GM21786 (cell line): ENCODE measurements at regions not wholly inside any gene's neighbourhood (a gene's known extent, or its start where the extent isn't known, plus 50 kb on each side); places are given as distances from the start of the nearest gene placed in this dataset.

Experiments used
- ATAC-seq: cut with Tn5 transposase; IDR thresholded peaks from one replicate; pipeline ENCODE4 v1.9.1; 2021; ENCODE audit not compliant: unreplicated experiment

DNA sequence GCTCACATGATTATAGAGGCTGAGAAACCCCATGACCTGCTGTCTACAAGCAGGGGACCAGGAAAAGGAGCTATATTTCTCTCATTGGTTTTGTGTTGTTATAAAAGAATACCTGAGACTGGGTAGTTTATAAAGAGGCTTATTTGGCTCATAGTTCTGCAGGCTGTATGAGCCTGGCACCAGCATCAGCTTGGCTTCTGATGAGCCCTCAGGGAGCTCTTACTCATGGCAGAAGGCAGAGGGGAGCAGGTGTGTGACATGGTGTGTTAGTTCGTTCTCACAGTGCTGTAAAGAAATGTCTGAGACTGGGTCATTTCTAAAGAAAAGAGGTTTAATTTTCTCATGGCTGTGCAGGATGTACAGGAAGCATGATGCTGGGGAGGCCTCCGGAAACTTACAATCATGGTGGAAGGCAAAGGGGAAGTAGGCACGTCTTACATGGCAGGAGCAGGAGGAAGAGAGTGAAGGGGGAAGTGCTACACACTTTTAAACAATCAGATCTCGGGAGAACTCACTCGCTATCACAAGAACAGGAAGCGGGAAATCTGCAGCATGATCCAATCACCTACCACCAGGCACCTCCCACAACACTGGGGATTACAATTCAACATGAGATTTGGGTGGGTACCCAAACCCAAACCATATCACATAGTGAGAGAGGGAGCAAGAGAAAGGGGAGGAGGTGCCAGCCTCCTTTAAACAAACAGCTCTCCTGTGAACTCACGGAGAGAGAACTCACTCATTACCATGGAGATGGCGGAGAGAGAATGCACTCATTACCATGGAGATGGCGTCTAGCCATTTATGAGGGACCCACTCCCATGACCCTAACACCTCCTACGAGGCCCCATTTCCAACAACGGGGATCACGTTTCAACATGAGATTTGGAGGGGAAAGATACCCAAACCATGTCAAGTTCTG is 133.4 kb downstream of the JCAD start:
- ATAC-seq, result no peak

DNA sequence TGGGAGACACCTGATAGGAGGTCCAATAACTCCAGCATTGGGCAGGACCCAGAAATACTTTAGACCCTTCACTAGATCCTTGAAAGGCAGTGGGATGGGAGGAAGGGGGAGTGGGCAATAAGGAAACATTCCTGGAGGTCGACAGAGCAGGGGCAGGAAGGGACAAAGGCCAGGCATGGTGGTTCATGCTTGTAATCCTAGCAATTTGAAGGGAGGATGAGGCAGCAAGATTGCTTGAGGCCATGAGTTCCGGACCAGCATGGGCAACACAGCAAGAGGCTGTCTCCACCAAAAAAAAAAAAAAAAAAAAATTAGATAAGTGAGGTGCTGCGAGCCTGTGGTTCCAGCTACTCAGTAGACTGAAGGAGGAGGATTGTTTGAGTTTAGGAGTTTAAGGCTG is 134.9 kb downstream of the JCAD start:
- no peak for ATAC-seq

DNA sequence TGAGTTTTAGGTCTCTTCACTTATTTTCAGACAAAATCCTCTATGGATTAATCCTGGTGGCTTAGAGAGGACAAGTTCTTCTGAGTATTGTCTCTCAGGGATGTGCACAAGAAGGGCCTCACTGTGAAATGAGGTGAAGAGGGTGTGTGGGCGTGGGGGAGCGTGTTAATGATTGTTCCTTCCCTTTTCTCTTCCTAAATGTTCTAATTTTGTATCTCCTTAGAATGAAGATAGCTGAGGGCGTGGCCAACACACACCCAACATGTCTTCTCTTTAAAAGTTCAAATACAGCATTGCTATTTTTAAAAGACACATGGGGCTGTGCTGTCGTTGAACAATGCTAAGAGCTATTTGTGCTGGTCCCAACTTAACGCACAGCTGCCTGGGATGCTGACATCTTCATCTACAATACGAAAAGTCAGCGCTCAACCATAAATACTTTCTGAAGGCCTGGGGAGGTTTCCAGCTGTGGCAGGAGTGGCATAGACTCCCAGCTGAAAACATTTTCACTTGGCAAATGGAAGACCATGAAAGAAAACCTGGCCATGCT is 135.9 kb downstream of the JCAD start:
- no peak for ATAC-seq

DNA sequence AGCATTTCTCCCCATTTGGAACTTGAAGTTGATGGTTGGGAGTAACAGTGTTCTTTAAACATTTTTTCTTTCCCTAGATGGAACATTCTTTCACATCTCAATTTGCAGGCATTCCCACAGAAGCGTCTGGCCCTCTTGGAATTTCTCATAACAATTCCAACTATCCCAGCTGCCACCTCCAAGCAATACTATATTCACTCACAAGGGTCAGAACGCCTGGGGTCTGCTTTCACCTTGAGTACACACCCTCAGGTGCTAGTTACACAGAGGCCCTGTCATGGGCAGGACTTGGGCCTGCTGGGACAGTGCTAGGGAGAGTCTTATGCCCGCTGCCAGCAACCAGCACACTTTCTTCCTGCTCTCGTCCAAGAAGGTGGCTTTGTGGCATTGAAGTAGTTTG is 136.5 kb downstream of the JCAD start:
- no peak for ATAC-seq

DNA sequence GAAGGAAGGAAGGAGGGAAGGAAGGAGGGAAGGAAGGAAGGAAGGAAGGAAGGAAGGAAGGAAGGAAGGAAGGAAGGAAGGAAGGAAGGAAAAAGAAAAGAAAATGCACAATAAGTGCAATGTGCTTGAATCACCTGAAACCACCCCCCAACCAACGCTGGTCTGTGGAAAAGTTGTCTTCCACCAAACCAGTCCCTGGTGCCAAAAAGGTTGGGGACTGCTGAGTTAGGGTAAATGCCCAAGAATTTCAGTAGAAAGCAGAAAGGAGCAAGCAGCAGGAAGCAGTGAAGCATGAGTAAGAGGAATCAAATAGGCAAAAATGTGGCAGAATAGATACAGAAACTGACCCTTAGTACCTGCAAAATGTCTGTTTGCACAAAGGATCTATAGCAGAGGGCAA is 137.2 kb downstream of the JCAD start:
- ATAC-seq, result no peak

DNA sequence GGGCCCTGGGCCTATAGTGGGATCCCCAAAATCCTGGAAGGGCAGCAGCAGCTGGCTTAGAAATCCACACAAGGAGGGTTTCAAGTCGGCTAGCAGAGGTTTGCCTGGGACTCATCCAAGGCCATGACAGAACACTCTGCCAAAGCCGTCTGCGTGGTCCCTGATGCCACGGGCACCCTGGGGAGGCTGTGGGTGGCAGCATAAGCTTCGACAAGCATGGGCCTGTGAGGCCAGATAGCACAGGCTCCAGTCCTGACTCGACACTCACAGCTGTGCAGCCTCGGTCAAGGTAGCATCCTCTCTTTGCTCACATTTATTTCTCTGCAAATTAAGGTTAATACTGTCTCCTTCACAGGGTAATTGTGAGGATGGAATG is 138.3 kb downstream of the JCAD start:
- ATAC-seq, result no peak

DNA sequence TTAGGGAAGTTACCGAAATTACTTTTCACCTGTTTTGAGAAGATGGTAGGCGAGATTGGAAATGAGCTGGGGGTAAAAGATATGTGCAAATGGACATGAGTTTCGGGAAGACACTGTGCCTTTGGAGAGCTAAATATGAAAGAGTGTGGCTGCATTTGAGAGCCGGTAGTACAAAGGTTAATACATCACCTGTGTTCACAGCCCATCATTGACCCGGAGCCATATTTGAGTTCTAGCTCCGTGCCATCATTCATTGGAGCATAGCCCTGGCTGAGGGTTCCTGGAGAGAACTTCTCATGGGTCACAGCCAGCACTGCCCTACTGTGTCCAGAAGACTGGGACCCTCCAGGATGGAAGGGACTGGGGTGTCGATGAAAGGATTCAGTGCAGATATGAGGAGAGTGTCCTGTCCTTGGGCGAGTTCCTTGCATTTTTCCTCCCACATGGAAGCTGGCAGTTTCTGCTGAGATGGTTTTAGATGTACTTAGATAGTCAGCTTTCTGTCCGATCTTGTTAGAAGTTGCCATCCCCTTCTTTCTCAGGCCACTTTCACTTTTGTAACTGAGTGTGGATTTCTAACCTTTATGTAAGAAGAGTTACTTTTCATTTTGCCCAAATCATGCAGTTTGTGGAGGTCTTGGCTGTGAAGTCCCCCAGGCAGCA is 138.8 kb downstream of the JCAD start:
- no peak for ATAC-seq

DNA sequence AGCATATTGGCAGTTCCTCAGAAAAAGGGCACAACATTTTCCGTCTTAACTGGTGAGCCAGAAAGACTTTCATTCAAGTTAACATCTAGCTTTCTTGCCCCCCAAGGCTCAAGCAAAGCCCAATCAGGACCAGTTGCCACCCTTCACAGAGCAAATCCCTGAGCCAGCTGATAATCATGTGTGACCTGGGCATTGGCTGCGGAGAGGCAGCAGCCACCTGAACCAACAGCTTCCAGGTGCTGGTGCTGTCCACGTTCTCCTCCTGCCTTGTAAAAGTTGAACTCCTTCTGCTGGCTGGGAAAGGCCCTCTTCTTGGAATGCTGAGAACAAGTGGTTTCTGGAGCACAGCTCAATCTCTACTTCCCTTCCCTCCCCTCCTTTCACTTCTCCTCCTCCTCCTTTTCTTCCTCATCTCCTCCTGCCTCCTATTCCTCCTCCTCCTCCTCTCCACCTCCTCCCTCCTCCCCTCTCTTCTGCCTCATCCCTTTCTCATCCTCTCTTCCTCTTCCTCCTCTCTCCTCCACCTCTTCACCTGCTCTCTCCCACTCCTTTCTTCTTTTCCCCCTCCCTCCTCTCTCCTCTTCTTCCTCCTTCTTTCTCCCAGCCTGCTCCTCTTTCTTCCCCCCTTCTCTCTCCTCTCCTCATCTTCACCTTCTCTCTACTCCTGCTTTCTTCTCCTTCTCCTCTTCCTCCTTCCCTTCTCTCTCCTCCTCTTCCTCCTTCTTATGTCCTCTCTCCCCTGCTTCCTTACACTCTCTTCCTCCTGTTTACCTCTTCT is 140.6 kb downstream of the JCAD start:
- ATAC-seq, result no peak

DNA sequence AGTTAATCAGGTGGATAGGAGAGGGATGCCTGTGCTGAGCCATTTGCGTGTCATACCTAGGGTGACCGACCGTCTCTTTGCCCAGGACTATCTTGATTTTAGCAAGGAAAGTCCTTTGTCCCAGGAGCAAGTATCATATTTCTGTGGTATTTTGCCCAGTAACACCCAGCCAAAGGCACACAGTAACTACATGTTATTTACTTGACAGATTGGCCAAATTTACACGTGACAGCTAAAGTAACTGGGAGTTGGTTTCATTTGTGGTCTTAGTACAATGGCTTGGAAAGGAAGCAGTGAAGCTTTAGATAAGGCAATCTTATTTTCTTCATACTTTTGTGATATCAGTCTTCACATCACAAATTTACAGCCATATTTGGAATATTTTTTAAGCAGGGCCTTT is 142.1 kb downstream of the JCAD start:
- no peak for ATAC-seq

DNA sequence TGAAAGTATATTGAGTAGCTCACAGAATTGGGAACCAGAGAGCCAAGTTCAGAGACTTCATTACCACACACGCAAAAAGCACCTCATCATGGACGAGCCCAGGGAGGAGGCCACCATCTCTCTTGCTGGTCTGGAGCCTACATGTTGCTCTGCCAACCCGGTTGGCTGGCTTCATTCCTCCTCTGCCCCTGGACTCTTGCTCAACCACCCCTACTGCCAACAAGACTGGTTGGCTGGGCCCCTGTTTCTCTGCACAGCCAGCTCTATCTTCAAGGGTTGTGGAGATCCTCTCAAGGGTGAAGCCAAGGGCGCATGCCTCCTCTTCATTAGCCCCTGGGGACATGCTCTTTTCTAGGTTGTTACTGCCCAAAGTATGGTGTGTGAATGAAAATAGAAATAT is 142.7 kb downstream of the JCAD start:
- ATAC-seq, result no peak

DNA sequence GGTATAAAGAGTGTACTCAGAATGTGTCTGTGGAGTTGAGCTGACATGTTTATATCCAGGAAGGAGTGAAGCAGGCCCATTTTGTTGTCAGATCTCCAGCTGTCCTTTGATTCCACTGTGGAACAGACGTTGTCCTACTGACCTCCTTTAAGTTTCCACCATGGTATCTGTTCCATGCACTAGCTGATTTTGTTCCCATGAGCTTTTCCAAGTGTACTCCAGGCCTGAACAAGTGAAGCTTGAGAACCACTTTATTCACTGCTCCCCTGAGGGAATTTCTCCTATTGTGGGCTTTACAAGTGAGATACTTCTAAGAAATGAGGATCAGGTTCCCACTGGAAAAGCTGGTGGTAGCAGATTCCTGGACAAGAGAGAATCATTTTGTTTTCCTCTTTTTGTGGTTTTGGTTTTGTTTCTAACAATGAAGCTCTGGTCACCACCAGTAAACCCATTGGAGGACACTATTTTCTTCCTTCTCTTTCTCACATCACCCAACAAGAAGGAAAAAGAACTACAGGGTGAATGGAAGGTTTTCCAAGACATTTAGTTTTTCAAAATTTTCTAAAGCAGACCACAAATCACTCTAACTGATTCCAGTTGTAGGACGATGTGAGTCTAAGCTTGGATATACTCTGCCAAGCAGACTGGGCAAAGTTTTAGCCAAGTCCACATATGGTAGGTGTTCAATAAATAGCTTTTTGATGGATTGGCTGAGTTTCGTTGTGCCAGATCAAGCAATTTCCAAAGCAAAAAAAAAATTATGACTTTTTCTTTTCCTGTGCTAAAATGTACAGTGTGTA is 144.2 kb downstream of the JCAD start:
- no peak for ATAC-seq

DNA sequence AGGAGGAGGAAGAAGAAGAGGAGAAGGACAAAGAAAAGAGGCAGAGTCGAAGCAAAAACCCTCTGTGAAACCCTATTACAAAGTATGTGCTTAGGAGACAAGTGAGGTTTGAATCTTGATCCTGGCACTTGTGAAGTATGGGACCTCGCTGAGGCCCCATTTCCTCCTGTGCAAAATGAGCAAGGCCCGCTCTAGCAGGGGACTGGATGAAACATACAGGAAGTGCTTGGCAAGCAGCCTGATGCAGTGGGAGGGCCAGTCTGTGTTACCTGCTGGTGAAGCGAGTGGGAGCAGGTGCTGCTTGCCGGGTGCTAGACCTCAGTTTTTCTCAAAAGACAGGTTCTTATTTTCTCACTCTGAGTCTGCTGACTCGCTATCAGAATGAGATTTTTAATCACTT is 150.4 kb downstream of the JCAD start:
- no peak for ATAC-seq

DNA sequence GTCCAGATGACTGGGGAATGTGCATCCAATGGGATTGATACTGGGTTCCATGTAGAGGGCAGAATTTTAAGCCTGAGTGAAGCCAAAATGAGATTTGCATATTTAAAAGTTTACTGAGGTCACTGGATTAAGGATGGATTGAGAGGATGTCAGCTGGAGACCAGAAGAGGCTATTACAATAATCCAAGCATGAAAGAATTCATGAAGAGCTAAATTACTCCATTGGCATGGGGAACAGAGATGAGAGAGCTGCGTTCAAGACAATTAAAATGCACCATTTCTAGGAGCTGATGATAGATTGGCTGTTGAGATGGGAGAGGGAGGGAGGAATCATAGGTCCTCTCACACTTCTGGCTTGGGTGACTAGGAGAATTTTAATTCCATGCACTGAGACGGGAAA is 158.5 kb downstream of the JCAD start:
- no peak for ATAC-seq

DNA sequence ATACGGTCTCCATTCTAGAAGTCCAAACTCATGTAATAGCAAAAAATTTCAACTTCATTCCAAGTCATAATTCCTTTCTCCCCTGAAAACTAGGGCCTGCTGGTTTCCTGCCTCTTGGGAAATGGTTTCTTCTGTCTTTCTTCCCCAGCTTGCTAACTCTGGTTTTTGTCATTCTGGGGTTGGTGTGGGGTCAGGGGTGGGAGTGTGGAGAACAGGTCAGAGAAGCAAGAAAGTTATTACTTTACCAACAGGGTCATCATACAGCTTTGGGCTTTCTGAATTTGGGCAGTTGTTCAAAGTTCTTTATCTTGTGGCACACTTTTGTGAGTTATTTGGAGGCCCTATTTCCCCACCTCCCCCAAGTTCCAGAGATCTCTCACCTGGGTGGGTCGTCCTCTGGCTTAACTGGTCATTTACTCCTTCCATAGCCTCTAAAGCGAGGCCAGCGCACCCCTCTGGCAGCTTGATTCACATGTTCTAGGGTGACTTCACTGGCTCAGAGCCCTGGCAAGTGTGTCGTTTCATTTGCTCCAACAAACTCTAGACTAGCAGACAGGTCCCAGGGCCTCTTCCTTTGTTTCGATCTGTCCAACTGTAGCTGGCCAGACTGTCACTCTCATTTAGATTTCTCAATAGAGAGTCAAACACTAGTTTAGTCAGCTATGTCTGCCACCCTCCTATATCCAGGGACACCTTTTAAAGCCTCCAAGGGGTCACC is 161.2 kb downstream of the JCAD start:
- ATAC-seq, result no peak

DNA sequence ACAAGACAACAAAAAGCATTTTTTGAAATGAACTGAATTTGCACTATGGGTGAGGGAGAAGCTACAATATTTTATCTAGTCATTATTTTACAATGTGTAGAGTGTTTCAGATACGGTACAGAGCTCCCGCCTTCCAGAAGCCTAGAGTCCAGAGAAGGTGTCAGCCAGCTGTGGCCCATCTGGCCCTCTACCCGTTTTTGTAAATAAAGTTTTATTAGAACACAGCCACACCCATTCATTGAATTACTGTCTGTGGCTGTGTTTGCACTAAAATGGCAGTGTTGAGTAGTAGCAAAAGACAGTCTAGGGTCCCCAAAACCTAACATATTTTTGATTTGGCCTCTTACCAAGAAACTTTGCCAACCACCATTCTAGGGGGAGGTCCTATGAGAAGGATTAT is 162.0 kb downstream of the JCAD start:
- ATAC-seq, result no peak

DNA sequence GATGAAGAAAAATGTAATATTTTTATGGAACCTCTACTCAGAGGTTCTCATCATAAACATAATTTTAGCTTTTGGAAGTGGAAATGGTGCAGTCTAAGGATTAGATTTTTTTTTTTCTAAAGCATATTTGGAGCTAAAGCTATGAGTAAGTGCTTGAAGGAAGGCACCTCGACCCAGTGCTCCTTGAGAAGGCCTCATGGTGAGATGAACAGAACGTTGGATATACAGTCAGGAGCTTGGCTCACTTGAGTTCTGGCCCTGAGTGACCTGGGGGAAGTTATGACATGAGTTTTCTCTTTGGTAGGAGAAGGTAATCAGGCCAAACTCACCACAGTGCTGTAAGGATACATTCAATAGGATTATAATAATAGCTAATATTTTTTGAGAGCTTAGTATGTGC is 163.3 kb downstream of the JCAD start:
- no peak for ATAC-seq

DNA sequence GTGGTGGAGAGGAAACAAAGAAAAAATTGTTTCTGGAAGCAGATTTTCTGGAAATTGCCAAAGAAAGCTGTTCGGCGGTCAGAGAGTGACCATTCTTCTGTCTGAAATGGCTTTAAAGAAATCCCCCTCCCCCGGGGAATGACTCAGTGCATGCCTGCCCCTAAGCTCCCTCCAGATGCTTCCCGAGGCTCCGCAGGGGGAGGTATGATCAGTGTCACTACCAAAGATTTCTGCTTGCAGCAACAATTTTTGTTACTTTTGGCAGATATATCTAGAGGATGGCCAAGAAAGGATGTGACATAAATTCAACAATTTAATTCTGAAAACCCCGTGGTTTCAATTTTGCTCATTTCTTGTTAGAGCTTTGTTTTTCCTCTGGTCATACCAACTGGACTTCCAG is 163.9 kb downstream of the JCAD start:
- ATAC-seq, result no peak

DNA sequence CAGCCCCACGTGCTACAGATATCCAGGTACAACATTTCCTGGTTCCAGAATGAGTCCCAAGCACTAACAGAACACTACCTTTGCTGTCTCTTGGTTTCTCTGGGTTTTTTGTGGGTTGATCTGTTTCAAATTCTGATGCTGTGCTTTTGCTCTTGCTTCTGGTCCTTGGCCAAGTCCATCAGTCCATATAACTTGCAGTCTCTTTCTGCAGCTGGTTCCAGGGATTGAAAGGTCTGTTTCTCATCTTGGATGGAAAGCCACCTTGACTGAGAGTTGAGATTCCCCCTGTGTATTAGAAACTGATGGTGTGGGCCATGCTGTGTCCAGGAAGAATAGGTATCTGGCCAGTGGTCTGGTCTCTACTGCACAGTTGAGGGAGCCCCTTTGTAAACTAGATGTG is 171.1 kb downstream of the JCAD start:
- ATAC-seq, result no peak

DNA sequence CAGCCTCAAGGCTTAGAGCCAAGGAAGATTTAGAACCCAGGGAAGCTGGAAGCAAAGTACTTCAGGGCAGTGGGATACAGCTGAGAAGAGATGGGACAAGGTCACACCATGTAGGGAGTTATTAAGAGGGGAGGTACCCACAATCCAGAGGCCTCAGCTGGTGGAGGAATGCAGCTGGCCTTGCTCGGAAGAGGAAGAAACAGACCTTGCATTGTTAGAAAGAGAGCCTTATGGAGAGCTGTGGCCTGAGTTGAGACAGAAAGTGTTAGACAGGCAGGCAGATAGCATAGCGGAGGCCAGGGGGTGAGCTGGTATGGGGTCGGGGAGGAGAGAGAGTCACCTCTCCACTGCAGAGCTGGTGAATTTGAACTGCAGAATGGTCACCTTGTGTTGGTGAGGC is 173.1 kb downstream of the JCAD start:
- ATAC-seq, result no peak

DNA sequence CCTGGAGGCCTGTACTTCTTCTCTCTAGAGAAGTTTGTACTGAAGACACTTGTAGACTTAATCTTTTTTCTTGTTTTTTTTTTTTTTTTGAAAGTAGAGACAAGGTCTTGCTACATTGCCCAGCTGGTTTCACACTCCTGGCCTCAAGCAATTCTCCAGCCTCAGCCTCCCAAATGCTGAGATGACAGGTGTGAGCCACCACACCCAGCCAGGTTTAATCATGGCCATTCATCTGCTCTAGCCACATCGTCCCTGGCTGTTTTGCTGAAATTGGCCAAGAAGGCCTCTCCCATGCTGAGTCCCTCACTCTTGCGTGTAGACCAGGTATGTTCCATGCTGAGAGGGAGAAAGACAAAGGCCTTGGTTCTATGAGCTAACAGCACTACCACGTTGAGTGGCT is 176.2 kb downstream of the JCAD start:
- no peak for ATAC-seq
